Fibroblast of mammary gland (primary cell): ENCODE measurements at regions not wholly inside any gene's neighbourhood (a gene's known extent, or its start where the extent isn't known, plus 50 kb on each side); places are given as distances from the start of the nearest gene placed in this dataset.

Source experiments
- DNase-seq: peaks from one replicate; pipeline ENCODE4 v3.0.0-alpha.2; 2010; ENCODE audit warnings: low read depth
- H3K4me3 ChIP-seq: 2 replicates; pipeline ENCODE4 v1.5.1; 2011; ENCODE audit warnings: low read depth, mild to moderate bottlenecking, low read length, moderate library complexity; ENCODE audit not compliant: control insufficient read depth
- TF ChIP-seq, protein P1 (sequence below): conservative IDR thresholded peaks from 2 replicates; pipeline ENCODE4 v1.5.1; 2011; ENCODE audit warnings: low read depth, low read length, inconsistent platforms; ENCODE audit not compliant: control insufficient read depth, insufficient read depth

DNA sequence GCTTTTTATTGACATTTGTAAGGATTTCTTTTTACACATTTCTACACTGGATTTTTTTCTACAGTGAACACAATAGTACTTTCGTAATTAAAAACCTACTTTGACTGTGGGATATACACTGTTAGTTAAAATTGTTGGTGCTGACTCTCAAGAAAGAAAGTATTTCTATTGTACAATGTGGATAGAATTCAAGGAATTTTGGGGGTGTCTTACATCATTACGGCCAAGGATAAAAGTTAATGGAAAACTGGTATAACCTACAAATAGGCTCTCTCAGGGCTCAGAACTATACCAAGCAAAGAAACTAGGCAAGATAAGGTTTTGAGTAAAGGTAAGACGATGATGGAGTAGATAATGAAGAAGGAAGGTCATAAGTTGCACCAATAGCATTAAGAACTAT, 198.4 kb upstream of the PARD3B start:
- H3K4me3 ChIP-seq: no peak overlapping the region
- TF ChIP-seq, protein P1, sequence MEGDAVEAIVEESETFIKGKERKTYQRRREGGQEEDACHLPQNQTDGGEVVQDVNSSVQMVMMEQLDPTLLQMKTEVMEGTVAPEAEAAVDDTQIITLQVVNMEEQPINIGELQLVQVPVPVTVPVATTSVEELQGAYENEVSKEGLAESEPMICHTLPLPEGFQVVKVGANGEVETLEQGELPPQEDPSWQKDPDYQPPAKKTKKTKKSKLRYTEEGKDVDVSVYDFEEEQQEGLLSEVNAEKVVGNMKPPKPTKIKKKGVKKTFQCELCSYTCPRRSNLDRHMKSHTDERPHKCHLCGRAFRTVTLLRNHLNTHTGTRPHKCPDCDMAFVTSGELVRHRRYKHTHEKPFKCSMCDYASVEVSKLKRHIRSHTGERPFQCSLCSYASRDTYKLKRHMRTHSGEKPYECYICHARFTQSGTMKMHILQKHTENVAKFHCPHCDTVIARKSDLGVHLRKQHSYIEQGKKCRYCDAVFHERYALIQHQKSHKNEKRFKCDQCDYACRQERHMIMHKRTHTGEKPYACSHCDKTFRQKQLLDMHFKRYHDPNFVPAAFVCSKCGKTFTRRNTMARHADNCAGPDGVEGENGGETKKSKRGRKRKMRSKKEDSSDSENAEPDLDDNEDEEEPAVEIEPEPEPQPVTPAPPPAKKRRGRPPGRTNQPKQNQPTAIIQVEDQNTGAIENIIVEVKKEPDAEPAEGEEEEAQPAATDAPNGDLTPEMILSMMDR: no peak
- DNase-seq: no peak

GRCh38 chr2:204353823-204354222, 191.5 kb upstream of the PARD3B start:
- TF ChIP-seq, protein P1: no peak
- no peak overlapping the region for H3K4me3 ChIP-seq
- DNase-seq: no peak

DNA sequence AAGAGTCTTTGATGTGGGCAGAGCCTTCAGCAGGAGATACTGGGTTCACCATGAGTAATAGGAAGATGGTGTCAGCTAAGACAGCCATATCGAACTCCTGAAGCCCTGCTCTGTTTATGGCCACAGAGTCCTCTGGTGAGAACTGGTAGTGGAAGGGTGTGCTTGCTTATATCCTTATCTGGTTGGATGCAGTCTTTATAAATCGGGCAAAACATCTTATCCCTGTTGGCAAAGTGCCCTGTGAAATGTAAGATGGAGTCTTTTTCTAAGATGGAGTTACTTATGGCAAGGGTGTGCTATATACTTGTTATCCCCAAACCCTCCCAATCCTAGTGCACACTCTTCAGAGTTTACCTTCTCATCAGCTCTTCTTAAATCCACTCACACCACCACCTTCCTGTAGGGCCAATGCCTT, 190.8 kb upstream of the PARD3B start:
- DNase-seq: no peak
- no peak overlapping the region for H3K4me3 ChIP-seq
- TF ChIP-seq, protein P1: no peak

DNA sequence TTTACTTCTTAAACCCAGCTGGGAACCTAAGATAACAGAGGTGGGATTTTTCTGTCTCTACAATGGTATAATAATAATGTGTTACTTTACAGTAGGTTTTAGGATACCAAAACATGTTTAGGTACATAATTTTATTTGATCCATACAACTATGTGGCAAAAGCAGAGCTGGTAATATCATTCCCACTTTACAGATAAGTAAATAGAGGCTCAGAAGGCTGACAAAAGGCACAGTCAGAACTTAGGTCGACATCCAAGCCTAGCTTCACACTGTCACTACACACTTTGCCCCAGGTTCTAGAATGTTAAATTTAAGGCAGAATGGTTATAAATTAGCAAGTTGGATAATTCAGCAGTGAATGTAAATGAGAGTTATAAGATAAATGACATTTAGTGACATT, 189.6 kb upstream of the PARD3B start:
- no peak for DNase-seq
- TF ChIP-seq, protein P1: no peak
- H3K4me3 ChIP-seq: no peak overlapping the region

- no peak overlapping the region for H3K4me3 ChIP-seq
Observed at GRCh38 chr2:204356151-204356641, 189.1 kb upstream of the PARD3B start.

DNA sequence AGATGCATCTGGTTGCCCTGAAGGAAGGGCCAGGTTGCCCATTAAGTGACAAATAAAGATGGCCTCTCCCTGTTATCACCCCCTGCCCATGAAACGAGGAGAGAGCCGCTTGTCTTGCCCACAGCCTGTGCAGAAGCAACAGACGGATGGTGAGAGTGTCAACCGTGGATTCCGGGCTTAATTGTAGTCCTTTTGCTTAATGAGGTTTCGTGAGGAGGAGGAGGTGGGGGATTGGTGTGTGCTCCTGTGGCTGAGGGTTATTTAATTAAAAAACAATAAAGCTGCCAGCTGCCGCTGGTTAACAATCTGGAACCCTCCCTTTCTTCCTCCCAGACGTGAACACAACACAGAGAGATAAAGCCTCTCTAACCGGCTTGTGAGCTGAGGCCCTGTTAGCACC, 188.0 kb upstream of the PARD3B start:
- DNase-seq: no peak
- no peak overlapping the region for H3K4me3 ChIP-seq
- TF ChIP-seq, protein P1: no peak

More at GRCh38 chr2:204356151-204356641, 189.1 kb upstream of the PARD3B start:
- no peak for DNase-seq
- TF ChIP-seq, protein P1: no peak

DNA sequence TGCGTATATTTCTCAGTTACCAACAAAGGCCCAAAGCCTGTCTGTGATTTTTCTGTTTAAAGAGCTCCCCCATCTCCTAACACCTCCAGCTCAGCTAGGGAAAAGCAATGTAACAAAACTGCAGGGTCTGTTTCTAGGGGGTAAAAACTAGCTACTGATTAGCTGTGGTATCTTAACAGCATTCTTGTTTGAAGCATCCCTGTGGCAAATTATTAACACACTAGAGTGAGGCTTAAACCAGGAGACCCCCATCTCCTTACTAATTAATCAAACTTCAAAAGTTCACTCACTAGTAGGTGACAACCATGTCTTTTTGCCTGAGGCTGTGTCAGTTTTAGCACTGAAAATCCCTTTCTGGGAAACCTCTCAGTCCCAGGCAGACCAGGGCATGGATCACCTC, 186.2 kb upstream of the PARD3B start:
- DNase-seq: no peak
- TF ChIP-seq, protein P1: no peak

More for the DNA sequence above, 186.2 kb upstream of the PARD3B start:
- H3K4me3 ChIP-seq: no peak overlapping the region
